GM21529 (cell line): ENCODE measurements at regions not wholly inside any gene's neighbourhood (a gene's known extent, or its start where the extent isn't known, plus 50 kb on each side); places are given as distances from the start of the nearest gene placed in this dataset.
"Not testable (repeated sequence)": the region's sequence is repeated elsewhere in the genome, so short reads cannot be mapped to it uniquely, and the experiment has no call there.

Experiments
- ATAC-seq: cut with Tn5 transposase; IDR thresholded peaks from one replicate; pipeline ENCODE4 v1.9.1; 2021; ENCODE audit not compliant: unreplicated experiment

- ATAC-seq = peak; percentile 87
Observed at GRCh38 chr4:155025762-155026457, 182.5 kb upstream of the NPY2R start.

- no peak for ATAC-seq
Observed at GRCh38 chr4:155026715-155027114, 181.7 kb upstream of the NPY2R start.

- peak; percentile 84 for ATAC-seq
Observed at GRCh38 chr4:155032521-155033229, 175.8 kb upstream of the NPY2R start.

GRCh38 chr4:155033604-155034003, 174.8 kb upstream of the NPY2R start:
- no peak for ATAC-seq

GRCh38 chr4:155037031-155037430, 171.4 kb upstream of the NPY2R start:
- ATAC-seq = no peak

GRCh38 chr4:155038459-155038858, 170.0 kb upstream of the NPY2R start:
- no peak for ATAC-seq

- no peak for ATAC-seq
Observed at GRCh38 chr4:155039162-155039561, 169.3 kb upstream of the NPY2R start.

GRCh38 chr4:155040031-155040430, 168.4 kb upstream of the NPY2R start:
- ATAC-seq = no peak

GRCh38 chr4:155042014-155042413, 166.4 kb upstream of the NPY2R start:
- ATAC-seq = no peak

- ATAC-seq = not testable (repeated sequence)
Observed at GRCh38 chr4:155044251-155044650, 164.2 kb upstream of the NPY2R start.

GRCh38 chr4:155047755-155048154, 160.7 kb upstream of the NPY2R start:
- ATAC-seq = no peak

GRCh38 chr4:155054042-155054441, 154.4 kb upstream of the NPY2R start:
- not testable (repeated sequence) for ATAC-seq

- no peak for ATAC-seq
Observed at GRCh38 chr4:155060419-155060818, 148.0 kb upstream of the NPY2R start.

- ATAC-seq = no peak
Observed at GRCh38 chr4:155060873-155061272, 147.6 kb upstream of the NPY2R start.

- ATAC-seq = no peak
Observed at GRCh38 chr4:155062948-155063347, 145.5 kb upstream of the NPY2R start.

- not testable (repeated sequence) for ATAC-seq
Observed at GRCh38 chr4:155064934-155065333, 143.5 kb upstream of the NPY2R start.

- no peak for ATAC-seq
Observed at GRCh38 chr4:155066871-155067270, 141.6 kb upstream of the NPY2R start.

GRCh38 chr4:155071962-155072361, 136.5 kb upstream of the NPY2R start:
- ATAC-seq = no peak

GRCh38 chr4:155072417-155072816, 136.0 kb upstream of the NPY2R start:
- peak; percentile 53 for ATAC-seq

- no peak for ATAC-seq
Observed at GRCh38 chr4:155073852-155074251, 134.6 kb upstream of the NPY2R start.

- ATAC-seq = no peak
Observed at GRCh38 chr4:155076256-155076785, 132.1 kb upstream of the NPY2R start.
